ENCODE measurements at regions not wholly inside any gene's neighbourhood (a gene's known extent, or its start where the extent isn't known, plus 50 kb on each side); places are given as distances from the start of the nearest gene placed in this dataset.

GRCh38 chr5:125661584-125661983 lies 761.6 kb upstream of the GRAMD2B start:
- Histone ChIP-seq H3K27me3 (no peaks in the 10 kb centered on the region), H3K36me3 (no peaks in the 10 kb centered on the region), H3K4me1 (peaks cover 0 to 37% (median 13%) of the 10 kb centered on the region in 4 donors), H3K9me3 (no peaks in the 10 kb centered on the region), H3K27ac (no peak overlapping the region), H3K4me3 (no peak overlapping the region)
- WGBS, 2 donors = 92 to 98% methylated on average over 1 of the region's 1 CpG
- TF ChIP-seq CTCF (IDR thresholded peaks at IDR 0.05) (no peak), POLR2A (IDR thresholded peaks at IDR 0.05) (no peak), EP300 (IDR thresholded peaks at IDR 0.05) (no peak)
- DNase-seq (ENCODE audit: low spot score in 2 of 2) = no peak

- H3K27ac ChIP-seq = no peak overlapping the region
- no peak overlapping the region for H3K4me3 ChIP-seq
- H3K27me3 ChIP-seq = no peaks in the 10 kb centered on the region
- no peak for TF ChIP-seq POLR2A (IDR thresholded peaks at IDR 0.05)
- no peak for TF ChIP-seq EP300 (IDR thresholded peaks at IDR 0.05)
- TF ChIP-seq CTCF (IDR thresholded peaks at IDR 0.05) = no peak
- no peak for DNase-seq (ENCODE audit: low spot score in 2 of 2)
- no peaks in the 10 kb centered on the region for H3K9me3 ChIP-seq
- H3K36me3 ChIP-seq = no peaks in the 10 kb centered on the region
- H3K4me1 ChIP-seq = no peaks in the 10 kb centered on the region
Observed at GRCh38 chr5:125668884-125669283, 754.3 kb upstream of the GRAMD2B start.

GRCh38 chr5:125673359-125673950 lies 749.8 kb upstream of the GRAMD2B start:
- no peak for TF ChIP-seq CTCF (IDR thresholded peaks at IDR 0.05)
- no peak for TF ChIP-seq EP300 (IDR thresholded peaks at IDR 0.05)
- TF ChIP-seq POLR2A (IDR thresholded peaks at IDR 0.05) = no peak
- no peak for DNase-seq (ENCODE audit: low spot score in 2 of 2)
- Histone ChIP-seq H3K4me3 (no peak overlapping the region), H3K27me3 (no peaks in the 10 kb centered on the region), H3K27ac (no peak overlapping the region), H3K4me1 (no peaks in the 10 kb centered on the region), H3K36me3 (no peaks in the 10 kb centered on the region), H3K9me3 (no peaks in the 10 kb centered on the region)
- WGBS, 2 donors = 82 to 84% methylated on average over 4 of the region's 4 CpGs

- Histone ChIP-seq H3K27ac (no peak overlapping the region), H3K27me3 (no peaks in the 10 kb centered on the region), H3K9me3 (no peaks in the 10 kb centered on the region), H3K4me3 (no peak overlapping the region), H3K4me1 (no peaks in the 10 kb centered on the region), H3K36me3 (no peaks in the 10 kb centered on the region)
- DNase-seq (ENCODE audit: low spot score in 2 of 2) = no peak
- no peak for TF ChIP-seq POLR2A (IDR thresholded peaks at IDR 0.05)
- no peak for TF ChIP-seq CTCF (IDR thresholded peaks at IDR 0.05)
- no peak for TF ChIP-seq EP300 (IDR thresholded peaks at IDR 0.05)
- WGBS, 2 donors = 88 to 100% methylated on average over 1 of the region's 1 CpG
Observed at GRCh38 chr5:125679522-125679921, 743.7 kb upstream of the GRAMD2B start.

GRCh38 chr5:125683669-125684068 lies 739.5 kb upstream of the GRAMD2B start:
- no peak for TF ChIP-seq EP300 (IDR thresholded peaks at IDR 0.05)
- no peak for TF ChIP-seq CTCF (IDR thresholded peaks at IDR 0.05)
- no peak for TF ChIP-seq POLR2A (IDR thresholded peaks at IDR 0.05)
- Histone ChIP-seq H3K36me3 (no peaks in the 10 kb centered on the region), H3K9me3 (no peaks in the 10 kb centered on the region), H3K27ac (no peak overlapping the region), H3K4me1 (no peaks in the 10 kb centered on the region), H3K4me3 (no peak overlapping the region), H3K27me3 (no peaks in the 10 kb centered on the region)
- no peak for DNase-seq (ENCODE audit: low spot score in 2 of 2)

Measured in tibial nerve (tissue), 4 donors.